ENCODE measurements at regions not wholly inside any gene's neighbourhood (a gene's known extent, or its start where the extent isn't known, plus 50 kb on each side); places are given as distances from the start of the nearest gene placed in this dataset.

DNA sequence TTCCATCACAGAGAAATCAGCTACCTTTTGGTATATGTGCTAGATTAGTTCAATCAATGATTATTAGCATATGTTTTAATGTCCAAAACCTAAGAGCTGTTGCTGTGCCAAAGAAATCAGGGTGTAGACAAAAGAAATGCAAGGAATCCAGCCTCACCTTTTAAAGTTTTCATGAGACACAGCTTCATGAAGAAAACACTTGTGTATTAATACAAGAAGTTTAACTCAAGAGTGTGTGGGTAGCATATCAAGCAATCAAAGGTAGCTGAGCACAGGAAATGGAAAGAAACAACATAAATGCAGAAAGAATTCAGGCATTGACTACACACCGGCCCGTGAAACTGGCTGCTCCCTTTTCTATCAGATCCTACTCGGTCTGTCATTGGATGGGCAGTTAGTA, 76.0 kb upstream of the CAV2 start:
- TF ChIP-seq ZFX (CRISPR knock-in tag; IDR thresholded peaks at IDR 0.05), result no peak
- TF ChIP-seq, protein P1, sequence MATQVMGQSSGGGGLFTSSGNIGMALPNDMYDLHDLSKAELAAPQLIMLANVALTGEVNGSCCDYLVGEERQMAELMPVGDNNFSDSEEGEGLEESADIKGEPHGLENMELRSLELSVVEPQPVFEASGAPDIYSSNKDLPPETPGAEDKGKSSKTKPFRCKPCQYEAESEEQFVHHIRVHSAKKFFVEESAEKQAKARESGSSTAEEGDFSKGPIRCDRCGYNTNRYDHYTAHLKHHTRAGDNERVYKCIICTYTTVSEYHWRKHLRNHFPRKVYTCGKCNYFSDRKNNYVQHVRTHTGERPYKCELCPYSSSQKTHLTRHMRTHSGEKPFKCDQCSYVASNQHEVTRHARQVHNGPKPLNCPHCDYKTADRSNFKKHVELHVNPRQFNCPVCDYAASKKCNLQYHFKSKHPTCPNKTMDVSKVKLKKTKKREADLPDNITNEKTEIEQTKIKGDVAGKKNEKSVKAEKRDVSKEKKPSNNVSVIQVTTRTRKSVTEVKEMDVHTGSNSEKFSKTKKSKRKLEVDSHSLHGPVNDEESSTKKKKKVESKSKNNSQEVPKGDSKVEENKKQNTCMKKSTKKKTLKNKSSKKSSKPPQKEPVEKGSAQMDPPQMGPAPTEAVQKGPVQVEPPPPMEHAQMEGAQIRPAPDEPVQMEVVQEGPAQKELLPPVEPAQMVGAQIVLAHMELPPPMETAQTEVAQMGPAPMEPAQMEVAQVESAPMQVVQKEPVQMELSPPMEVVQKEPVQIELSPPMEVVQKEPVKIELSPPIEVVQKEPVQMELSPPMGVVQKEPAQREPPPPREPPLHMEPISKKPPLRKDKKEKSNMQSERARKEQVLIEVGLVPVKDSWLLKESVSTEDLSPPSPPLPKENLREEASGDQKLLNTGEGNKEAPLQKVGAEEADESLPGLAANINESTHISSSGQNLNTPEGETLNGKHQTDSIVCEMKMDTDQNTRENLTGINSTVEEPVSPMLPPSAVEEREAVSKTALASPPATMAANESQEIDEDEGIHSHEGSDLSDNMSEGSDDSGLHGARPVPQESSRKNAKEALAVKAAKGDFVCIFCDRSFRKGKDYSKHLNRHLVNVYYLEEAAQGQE (IDR thresholded peaks at IDR 0.05; ENCODE audit: borderline replicate concordance), result no peak
- TF ChIP-seq, protein P1 (CRISPR knock-in tag; IDR thresholded peaks at IDR 0.05; ENCODE audit: low read depth), result no peak
- no peak for TF ChIP-seq EZH2 (IDR thresholded peaks at IDR 0.05; ENCODE audit: borderline replicate concordance, low read depth, low read length)
- no peak for TF ChIP-seq SRF (CRISPR knock-in tag; IDR thresholded peaks at IDR 0.05)
- no peak for TF ChIP-seq MAX (CRISPR knock-in tag; IDR thresholded peaks at IDR 0.05)
- no peak for TF ChIP-seq CBX5 (IDR thresholded peaks at IDR 0.05; ENCODE audit: borderline replicate concordance, low read depth)
- TF ChIP-seq, protein P2, sequence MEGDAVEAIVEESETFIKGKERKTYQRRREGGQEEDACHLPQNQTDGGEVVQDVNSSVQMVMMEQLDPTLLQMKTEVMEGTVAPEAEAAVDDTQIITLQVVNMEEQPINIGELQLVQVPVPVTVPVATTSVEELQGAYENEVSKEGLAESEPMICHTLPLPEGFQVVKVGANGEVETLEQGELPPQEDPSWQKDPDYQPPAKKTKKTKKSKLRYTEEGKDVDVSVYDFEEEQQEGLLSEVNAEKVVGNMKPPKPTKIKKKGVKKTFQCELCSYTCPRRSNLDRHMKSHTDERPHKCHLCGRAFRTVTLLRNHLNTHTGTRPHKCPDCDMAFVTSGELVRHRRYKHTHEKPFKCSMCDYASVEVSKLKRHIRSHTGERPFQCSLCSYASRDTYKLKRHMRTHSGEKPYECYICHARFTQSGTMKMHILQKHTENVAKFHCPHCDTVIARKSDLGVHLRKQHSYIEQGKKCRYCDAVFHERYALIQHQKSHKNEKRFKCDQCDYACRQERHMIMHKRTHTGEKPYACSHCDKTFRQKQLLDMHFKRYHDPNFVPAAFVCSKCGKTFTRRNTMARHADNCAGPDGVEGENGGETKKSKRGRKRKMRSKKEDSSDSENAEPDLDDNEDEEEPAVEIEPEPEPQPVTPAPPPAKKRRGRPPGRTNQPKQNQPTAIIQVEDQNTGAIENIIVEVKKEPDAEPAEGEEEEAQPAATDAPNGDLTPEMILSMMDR (IDR thresholded peaks at IDR 0.05 in 2 of 3, conservative IDR thresholded peaks at IDR 0.05 in 1 of 3; ENCODE audit: insufficient read depth in 2 of 3, low read depth in 1 of 3, low read length in 3 of 3), result no peak
- TF ChIP-seq ATF1 (CRISPR knock-in tag; IDR thresholded peaks at IDR 0.05), result no peak
- TF ChIP-seq ATF1 (tag; IDR thresholded peaks at IDR 0.05), result no peak
- TF ChIP-seq CC2D1A (IDR thresholded peaks at IDR 0.05), result no peak
- TF ChIP-seq, protein P3, sequence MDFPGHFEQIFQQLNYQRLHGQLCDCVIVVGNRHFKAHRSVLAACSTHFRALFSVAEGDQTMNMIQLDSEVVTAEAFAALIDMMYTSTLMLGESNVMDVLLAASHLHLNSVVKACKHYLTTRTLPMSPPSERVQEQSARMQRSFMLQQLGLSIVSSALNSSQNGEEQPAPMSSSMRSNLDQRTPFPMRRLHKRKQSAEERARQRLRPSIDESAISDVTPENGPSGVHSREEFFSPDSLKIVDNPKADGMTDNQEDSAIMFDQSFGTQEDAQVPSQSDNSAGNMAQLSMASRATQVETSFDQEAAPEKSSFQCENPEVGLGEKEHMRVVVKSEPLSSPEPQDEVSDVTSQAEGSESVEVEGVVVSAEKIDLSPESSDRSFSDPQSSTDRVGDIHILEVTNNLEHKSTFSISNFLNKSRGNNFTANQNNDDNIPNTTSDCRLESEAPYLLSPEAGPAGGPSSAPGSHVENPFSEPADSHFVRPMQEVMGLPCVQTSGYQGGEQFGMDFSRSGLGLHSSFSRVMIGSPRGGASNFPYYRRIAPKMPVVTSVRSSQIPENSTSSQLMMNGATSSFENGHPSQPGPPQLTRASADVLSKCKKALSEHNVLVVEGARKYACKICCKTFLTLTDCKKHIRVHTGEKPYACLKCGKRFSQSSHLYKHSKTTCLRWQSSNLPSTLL (IDR thresholded peaks at IDR 0.05), result no peak

Data from K562 (cell line).